GM12891 (cell line): ENCODE measurements at regions not wholly inside any gene's neighbourhood (a gene's known extent, or its start where the extent isn't known, plus 50 kb on each side); places are given as distances from the start of the nearest gene placed in this dataset.

ENCODE experiments used
- PAX5 ChIP-seq: IDR thresholded peaks from 2 replicates; pipeline ENCODE4 v1.6.1; 2011; ENCODE audit warnings: low read length, moderate library complexity, mild to moderate bottlenecking; ENCODE audit not compliant: insufficient read depth, severe bottlenecking
- POLR2A ChIP-seq: IDR thresholded peaks from 2 replicates; pipeline ENCODE4 v1.6.1; 2011; ENCODE audit warnings: low read depth, low read length, control low read depth
- POLR2AphosphoS5 ChIP-seq: IDR thresholded peaks from 2 replicates; pipeline ENCODE4 v1.6.1; 2011; ENCODE audit warnings: low read depth, low read length, control low read depth
- TAF1 ChIP-seq: IDR thresholded peaks from 2 replicates; pipeline ENCODE4 v1.6.1; 2011; ENCODE audit warnings: low read depth, low read length, control low read depth

DNA sequence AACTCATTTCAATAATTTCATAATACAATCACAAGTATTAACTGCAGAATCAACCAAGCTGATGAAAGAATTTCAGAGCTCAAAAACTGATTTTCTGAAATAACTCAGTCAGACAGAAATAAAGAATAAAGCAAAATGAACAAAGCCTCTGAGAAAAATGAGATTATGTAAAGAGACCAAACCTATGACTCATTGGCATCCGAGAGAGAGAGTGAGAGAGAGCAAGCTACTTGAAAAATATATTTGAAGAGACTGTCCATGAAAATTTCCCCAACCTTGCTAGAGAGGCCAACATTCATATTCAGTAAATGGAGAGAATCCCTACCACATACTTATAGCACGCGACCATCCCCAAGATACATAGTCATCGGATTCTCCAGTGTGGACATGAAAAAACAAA is 1376.4 kb downstream of the CDH11 start:
- TF ChIP-seq POLR2AphosphoS5 (no peak), TAF1 (no peak), POLR2A (no peak), PAX5 (no peak)
